Activated T-helper 17 cell treated with anti-CD3 and anti-CD28 coated beads, Interleukin-2, amount 50 U/mL, for 72 hours (primary cell): ENCODE measurements at regions not wholly inside any gene's neighbourhood (a gene's known extent, or its start where the extent isn't known, plus 50 kb on each side); places are given as distances from the start of the nearest gene placed in this dataset.
"Not testable (repeated sequence)": the region's sequence is repeated elsewhere in the genome, so short reads cannot be mapped to it uniquely, and the experiment has no call there.

Source experiments
- ATAC-seq: fragments of 150-1000 bp; cut with Tn5 transposase; replicated peaks from 2 replicates; pipeline ENCODE4 v1.10.0; 2021; ENCODE audit warnings: mild to moderate bottlenecking, moderate library complexity
- H3K27ac Mint-ChIP-seq: one replicate; pipeline ENCODE4 v1.8.0; 2022; ENCODE audit warnings: mixed read lengths
- H3K27me3 Mint-ChIP-seq: one replicate; pipeline ENCODE4 v1.8.0; 2022; ENCODE audit warnings: mixed read lengths
- H3K36me3 Mint-ChIP-seq: one replicate; pipeline ENCODE4 v1.8.0; 2022; ENCODE audit warnings: low read depth, mild to moderate bottlenecking, mixed read lengths
- H3K4me1 Mint-ChIP-seq: one replicate; pipeline ENCODE4 v1.8.0; 2022; ENCODE audit warnings: mixed read lengths
- H3K4me3 Mint-ChIP-seq: one replicate; pipeline ENCODE4 v1.8.0; 2022; ENCODE audit warnings: mild to moderate bottlenecking, mixed read lengths
- H3K9me3 Mint-ChIP-seq: one replicate; pipeline ENCODE4 v1.8.0; 2022; ENCODE audit warnings: mixed read lengths

- Mint-ChIP-seq H3K9me3 (peaks cover 14% of the 10 kb centered on the region), H3K4me3 (no peak overlapping the region), H3K27ac (no peak overlapping the region), H3K4me1 (no peaks in the 10 kb centered on the region), H3K36me3 (no peaks in the 10 kb centered on the region), H3K27me3 (no peaks in the 10 kb centered on the region)
- no peak for ATAC-seq
Observed at GRCh38 chr7:79636849-79637248, 183.4 kb upstream of the MAGI2 start.

- not testable (repeated sequence) for ATAC-seq, H3K4me3 Mint-ChIP-seq, H3K4me1 Mint-ChIP-seq, H3K36me3 Mint-ChIP-seq, H3K9me3 Mint-ChIP-seq, H3K27me3 Mint-ChIP-seq, H3K27ac Mint-ChIP-seq
Observed at GRCh38 chr7:79625921-79626320, 172.5 kb upstream of the MAGI2 start.

GRCh38 chr7:79624336-79624735 lies 170.9 kb upstream of the MAGI2 start:
- Mint-ChIP-seq H3K27ac (no peak overlapping the region), H3K27me3 (no peaks in the 10 kb centered on the region), H3K9me3 (peaks cover 8% of the 10 kb centered on the region), H3K36me3 (no peaks in the 10 kb centered on the region), H3K4me3 (no peak overlapping the region), H3K4me1 (no peaks in the 10 kb centered on the region)
- no peak for ATAC-seq

- peaks cover 8% of the 10 kb centered on the region for H3K9me3 Mint-ChIP-seq
- no peak overlapping the region for H3K27ac Mint-ChIP-seq
- no peak for ATAC-seq
- no peaks in the 10 kb centered on the region for H3K27me3 Mint-ChIP-seq
- H3K4me1 Mint-ChIP-seq = no peaks in the 10 kb centered on the region
- H3K4me3 Mint-ChIP-seq = no peak overlapping the region
- no peaks in the 10 kb centered on the region for H3K36me3 Mint-ChIP-seq
Observed at GRCh38 chr7:79622781-79623180, 169.3 kb upstream of the MAGI2 start.

GRCh38 chr7:79620291-79620690 lies 166.8 kb upstream of the MAGI2 start:
- H3K36me3 Mint-ChIP-seq = no peaks in the 10 kb centered on the region
- no peaks in the 10 kb centered on the region for H3K4me1 Mint-ChIP-seq
- H3K27ac Mint-ChIP-seq = no peak overlapping the region
- ATAC-seq = no peak
- H3K9me3 Mint-ChIP-seq = peaks cover 11% of the 10 kb centered on the region
- H3K4me3 Mint-ChIP-seq = no peak overlapping the region
- no peaks in the 10 kb centered on the region for H3K27me3 Mint-ChIP-seq

- Mint-ChIP-seq H3K4me3 (no peak overlapping the region), H3K27me3 (no peaks in the 10 kb centered on the region), H3K27ac (no peak overlapping the region), H3K9me3 (peaks cover 11% of the 10 kb centered on the region), H3K36me3 (no peaks in the 10 kb centered on the region), H3K4me1 (no peaks in the 10 kb centered on the region)
- no peak for ATAC-seq
Observed at GRCh38 chr7:79619216-79619615, 165.7 kb upstream of the MAGI2 start.

DNA sequence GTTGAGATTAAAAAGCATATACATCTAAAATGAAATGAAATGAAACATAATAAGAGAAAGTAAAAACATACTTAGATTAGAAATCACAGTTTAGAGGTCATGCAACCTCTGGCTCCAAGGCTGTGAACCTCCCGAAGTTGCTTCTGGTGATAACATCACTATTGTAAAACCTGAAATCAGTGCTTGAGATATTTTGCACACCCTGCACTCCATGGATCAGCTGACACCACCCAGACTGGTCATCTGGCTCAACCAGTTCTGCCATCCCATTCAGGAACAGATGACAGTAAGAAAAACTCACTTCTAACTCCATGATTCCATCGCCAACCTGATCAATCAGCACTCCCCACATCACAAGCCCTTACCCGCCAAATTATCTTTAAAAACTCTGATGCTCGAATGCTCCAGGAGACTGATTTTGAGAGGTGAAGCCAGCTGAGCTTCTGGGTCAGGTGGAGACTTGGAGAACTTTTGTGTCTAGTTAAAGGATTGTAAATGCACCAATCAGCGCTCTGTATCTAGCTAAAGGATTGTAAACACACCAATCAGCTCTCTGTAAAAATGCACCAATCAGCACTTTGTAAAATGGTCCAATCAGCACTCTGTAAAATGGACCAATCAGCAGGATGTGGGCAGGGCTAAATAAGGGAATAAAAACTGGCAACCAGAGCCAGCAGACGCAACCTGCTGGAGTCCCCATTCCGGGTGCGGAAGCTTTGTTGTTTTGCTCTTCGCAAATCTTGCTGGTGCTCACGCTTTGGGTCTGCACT lies 162.6 kb upstream of the MAGI2 start:
- no peak overlapping the region for H3K27ac Mint-ChIP-seq
- no peaks in the 10 kb centered on the region for H3K4me1 Mint-ChIP-seq
- H3K27me3 Mint-ChIP-seq = no peaks in the 10 kb centered on the region
- ATAC-seq = no peak
- no peaks in the 10 kb centered on the region for H3K36me3 Mint-ChIP-seq
- H3K9me3 Mint-ChIP-seq = peaks cover 9% of the 10 kb centered on the region
- H3K4me3 Mint-ChIP-seq = no peak overlapping the region

DNA sequence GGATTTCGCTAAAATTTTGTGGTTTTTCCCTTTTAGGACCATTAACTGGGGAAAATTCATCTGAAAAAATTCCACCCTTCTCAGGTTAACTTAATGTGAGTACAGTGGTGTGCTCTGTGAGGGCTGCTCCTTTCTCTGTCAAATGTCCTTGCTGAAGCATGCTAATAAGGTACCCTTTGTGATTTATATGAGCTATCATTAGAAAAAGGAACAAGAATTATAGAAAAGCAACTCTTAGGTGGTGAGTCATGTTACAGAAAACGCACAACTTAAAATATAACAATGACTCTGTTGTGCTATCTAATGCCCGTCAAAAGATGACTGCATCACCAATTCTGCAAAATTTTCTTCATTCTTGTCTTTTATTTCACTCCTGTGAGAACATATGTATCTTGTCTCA lies 162.0 kb upstream of the MAGI2 start:
- H3K27ac Mint-ChIP-seq = no peak overlapping the region
- H3K9me3 Mint-ChIP-seq = peaks cover 9% of the 10 kb centered on the region
- H3K36me3 Mint-ChIP-seq = no peaks in the 10 kb centered on the region
- H3K4me1 Mint-ChIP-seq = no peaks in the 10 kb centered on the region
- H3K27me3 Mint-ChIP-seq = no peaks in the 10 kb centered on the region
- H3K4me3 Mint-ChIP-seq = no peak overlapping the region
- no peak for ATAC-seq

GRCh38 chr7:79612903-79613302 lies 159.4 kb upstream of the MAGI2 start:
- H3K9me3 Mint-ChIP-seq = peaks cover 11% of the 10 kb centered on the region

DNA sequence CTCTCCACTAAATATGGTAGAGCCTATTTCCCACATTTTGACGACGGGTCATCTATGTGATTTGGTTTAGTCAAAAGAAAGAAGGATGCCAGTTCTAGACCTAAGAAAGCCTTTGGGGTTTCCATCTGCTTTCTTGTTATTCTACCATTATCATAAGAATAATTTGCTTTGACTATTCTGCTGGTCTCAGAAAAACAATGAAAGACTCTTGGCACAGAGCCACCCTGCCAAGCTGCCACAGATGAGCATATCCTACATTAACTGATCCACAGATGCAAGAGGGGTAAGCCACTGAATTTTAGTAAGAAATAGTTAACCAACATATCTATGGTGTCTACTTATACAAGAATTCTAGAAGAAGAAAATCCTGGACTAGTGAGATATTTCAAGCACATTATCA lies 158.6 kb upstream of the MAGI2 start:
- H3K36me3 Mint-ChIP-seq = no peaks in the 10 kb centered on the region
- no peak for ATAC-seq
- H3K27ac Mint-ChIP-seq = no peak overlapping the region
- no peaks in the 10 kb centered on the region for H3K27me3 Mint-ChIP-seq
- H3K4me1 Mint-ChIP-seq = no peaks in the 10 kb centered on the region
- H3K9me3 Mint-ChIP-seq = peaks cover 13% of the 10 kb centered on the region
- H3K4me3 Mint-ChIP-seq = no peak overlapping the region

More at GRCh38 chr7:79612903-79613302, 159.4 kb upstream of the MAGI2 start:
- ATAC-seq = no peak
- Mint-ChIP-seq H3K36me3 (no peaks in the 10 kb centered on the region), H3K4me3 (no peak overlapping the region), H3K27ac (no peak overlapping the region), H3K4me1 (no peaks in the 10 kb centered on the region), H3K27me3 (no peaks in the 10 kb centered on the region)

DNA sequence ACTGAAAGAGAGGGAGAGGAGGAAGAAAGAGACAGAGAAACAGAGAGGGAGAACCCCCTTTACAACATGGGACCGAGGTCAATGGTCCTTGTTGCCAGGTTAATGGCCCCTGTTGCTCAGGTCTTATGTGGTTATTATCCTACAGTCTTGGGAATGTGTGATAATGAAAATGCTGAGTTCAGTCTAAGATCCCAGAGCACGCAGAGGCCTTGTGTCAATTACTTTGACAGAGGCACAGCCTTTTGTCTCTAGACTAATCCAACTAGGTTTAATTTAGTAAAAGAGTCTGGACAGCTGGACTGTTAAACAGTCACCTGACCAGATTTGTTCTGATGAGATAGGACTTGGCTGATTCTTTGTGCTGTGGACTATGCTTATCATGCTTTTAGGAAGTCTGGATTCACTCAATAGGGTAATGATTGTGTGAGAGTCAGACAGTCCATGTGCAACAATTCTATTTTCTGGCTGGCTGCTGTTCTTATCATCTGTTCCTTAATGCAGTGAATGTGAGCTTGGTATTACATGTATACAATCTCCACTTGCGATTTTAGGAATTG lies 157.4 kb upstream of the MAGI2 start:
- ATAC-seq = no peak
- Mint-ChIP-seq H3K27me3 (no peaks in the 10 kb centered on the region), H3K36me3 (no peaks in the 10 kb centered on the region), H3K27ac (no peak overlapping the region), H3K9me3 (peaks cover 12% of the 10 kb centered on the region), H3K4me3 (no peak overlapping the region), H3K4me1 (no peaks in the 10 kb centered on the region)

- no peaks in the 10 kb centered on the region for H3K4me1 Mint-ChIP-seq
- H3K27me3 Mint-ChIP-seq = no peaks in the 10 kb centered on the region
- no peak overlapping the region for H3K27ac Mint-ChIP-seq
- H3K9me3 Mint-ChIP-seq = peaks cover 12% of the 10 kb centered on the region
- no peak overlapping the region for H3K4me3 Mint-ChIP-seq
- ATAC-seq = no peak
- H3K36me3 Mint-ChIP-seq = no peaks in the 10 kb centered on the region
Observed at GRCh38 chr7:79610313-79610712, 156.8 kb upstream of the MAGI2 start.

DNA sequence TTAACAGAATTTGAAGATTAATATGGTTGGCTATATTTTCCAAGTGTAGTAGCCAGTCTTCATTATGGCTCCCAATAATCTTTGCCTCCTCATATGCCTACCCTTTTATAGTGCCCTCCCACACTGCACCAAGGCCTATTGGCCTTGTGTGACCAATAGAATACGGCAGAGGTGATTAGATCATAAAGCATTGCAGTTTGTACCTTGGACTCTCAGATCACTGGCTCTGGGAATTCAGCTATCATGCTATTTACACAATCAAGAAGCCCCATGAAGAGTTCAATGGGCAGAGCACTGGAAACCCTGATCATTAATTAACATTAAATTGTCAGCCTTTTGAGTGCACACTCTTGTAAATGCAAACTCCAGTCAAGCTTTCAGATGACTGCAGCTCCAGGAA lies 154.5 kb upstream of the MAGI2 start:
- no peaks in the 10 kb centered on the region for H3K36me3 Mint-ChIP-seq

GRCh38 chr7:79604841-79605240 lies 151.4 kb upstream of the MAGI2 start:
- Mint-ChIP-seq H3K9me3 (peaks cover 11% of the 10 kb centered on the region), H3K27me3 (no peaks in the 10 kb centered on the region), H3K4me1 (no peaks in the 10 kb centered on the region), H3K27ac (no peak overlapping the region), H3K36me3 (no peaks in the 10 kb centered on the region), H3K4me3 (no peak overlapping the region)
- ATAC-seq = no peak

More for the DNA sequence above, 154.5 kb upstream of the MAGI2 start:
- Mint-ChIP-seq H3K4me1 (no peaks in the 10 kb centered on the region), H3K27ac (no peak overlapping the region), H3K4me3 (no peak overlapping the region), H3K9me3 (peaks cover 18% of the 10 kb centered on the region), H3K27me3 (no peaks in the 10 kb centered on the region)
- ATAC-seq = no peak

DNA sequence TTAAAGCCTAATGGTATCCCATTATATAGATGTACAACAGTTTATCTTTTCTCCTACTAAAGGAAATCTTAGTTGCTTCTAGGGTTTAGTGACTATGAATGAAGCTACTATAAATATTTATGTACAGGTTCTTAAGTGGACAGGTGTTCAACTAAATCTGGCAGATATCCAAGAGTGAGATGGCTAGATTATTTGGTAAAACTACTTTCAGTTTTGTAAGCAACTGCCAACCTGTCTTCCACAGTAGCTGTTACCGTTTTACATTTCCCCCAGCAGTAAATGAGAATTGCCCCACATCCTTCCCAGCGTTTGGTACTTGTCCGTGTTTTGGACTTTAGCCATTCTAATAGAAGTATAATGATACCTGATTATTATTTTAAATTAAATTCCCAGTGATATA lies 144.9 kb upstream of the MAGI2 start:
- no peak for ATAC-seq
- Mint-ChIP-seq H3K36me3 (no peaks in the 10 kb centered on the region), H3K4me3 (no peak overlapping the region), H3K4me1 (no peaks in the 10 kb centered on the region), H3K27me3 (no peaks in the 10 kb centered on the region), H3K27ac (no peak overlapping the region), H3K9me3 (peaks cover 4% of the 10 kb centered on the region)
